EH (cell line): ENCODE measurements at regions not wholly inside any gene's neighbourhood (a gene's known extent, or its start where the extent isn't known, plus 50 kb on each side); places are given as distances from the start of the nearest gene placed in this dataset.

ENCODE experiments used
- DNase-seq: peaks from one replicate; pipeline ENCODE4 v3.0.0-alpha.2; 2015; ENCODE audit warnings: low read depth

DNA sequence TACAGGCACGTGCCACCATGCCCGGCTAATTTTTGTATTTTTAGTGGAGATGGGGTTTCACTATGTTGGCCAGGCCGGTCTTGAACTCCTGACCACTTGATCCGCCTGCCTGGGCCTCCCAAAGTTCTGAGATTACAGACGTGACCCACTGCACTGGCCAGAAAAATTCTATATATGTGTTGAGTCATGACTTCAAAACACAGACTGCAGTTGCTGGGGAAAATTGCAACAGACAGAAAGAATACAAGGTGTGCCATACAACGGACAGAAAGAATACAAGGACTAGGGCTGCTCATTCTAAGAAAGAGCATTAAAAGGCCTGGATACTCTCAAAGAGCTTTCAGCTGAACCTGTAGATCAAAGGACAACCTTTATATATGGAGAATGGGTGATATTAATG is 109.6 kb upstream of the ACSL4 start:
- DNase-seq, result no peak

- DNase-seq, result peak; percentile 13
Measured at GRCh38 chrX:109843963-109844751, 111.1 kb upstream of the ACSL4 start.

DNA sequence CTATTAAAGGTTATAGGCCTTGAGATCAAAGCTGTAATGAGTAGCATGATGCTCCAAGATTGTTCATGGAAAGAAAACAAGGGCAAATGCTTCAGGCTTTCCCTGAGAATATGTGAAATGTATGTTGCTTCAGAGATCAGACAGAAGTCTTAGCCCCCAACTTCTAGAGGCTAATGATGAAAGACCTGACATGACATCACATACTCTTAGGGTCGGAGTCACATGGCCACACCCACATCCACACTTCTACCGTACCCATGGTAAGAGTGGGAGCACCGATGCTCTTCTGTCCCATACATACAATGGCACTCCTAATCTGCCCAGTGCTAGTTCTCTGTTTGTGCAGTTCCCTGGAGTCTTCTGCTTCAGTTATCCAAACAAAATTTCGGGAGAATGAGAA is 111.9 kb upstream of the ACSL4 start:
- DNase-seq, result no peak

DNA sequence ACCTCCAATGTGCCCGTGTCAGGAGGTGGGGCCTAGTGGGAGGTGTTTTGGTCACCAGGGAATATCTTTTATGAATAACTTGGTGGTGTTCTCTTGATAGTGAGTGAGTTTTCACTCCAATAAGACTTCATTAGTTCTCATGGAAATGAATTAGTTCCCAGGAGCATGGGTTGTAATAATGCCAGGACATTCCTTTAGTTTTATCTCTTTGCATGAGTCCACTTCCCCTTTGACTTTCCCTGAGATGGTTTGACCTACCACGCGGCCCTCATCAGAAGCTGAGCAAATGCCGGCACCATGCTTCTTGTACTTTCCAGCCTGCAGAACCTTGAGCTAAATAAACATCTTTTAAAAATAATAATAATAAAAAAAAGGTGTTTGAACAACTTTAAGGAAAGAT is 112.9 kb upstream of the ACSL4 start:
- peak; percentile 33 for DNase-seq

DNA sequence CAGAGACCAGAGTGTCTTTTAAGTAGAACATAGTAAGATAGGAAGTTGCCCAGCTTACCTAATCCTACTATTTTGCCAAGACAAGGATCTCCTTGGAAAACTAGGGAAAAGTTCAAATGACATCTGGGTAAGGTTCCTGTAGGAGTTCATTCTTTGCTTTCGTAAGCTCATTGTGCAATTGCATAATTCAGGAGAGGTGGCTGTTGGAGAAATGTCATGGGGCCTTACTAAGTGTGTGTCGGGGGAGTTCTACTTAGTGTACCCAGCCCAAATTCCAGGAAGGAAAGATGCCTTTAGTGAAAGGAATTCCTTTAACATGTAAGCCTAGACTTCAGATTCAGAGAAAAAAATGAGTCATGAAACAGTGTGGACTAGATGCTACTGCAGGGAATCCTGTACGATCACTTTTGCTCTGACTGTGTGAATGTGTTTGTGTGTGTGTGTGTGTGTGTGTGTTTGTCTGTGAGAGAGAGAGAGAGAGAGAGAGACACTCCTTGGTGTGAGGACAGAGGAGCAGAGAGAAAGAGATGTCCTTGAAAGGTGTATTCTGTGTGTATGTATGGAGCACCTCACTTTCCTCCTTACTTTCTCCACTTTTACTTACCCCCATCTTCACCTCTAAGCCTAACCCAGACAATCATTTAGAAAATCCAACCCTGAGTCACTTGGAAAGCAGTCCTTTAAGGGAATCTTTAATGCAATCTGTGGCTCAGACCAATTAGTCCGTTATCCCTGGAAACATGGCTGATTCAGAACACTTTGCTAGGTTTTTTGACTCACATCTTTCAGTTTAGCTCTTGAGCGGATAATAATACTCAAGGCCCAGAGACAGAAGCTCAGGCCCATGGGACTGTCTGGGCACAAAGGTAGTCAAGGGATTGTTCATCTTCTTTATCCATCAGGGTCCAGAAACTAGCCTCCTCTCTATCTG is 114.5 kb upstream of the ACSL4 start:
- DNase-seq, result peak; percentile 91

DNA sequence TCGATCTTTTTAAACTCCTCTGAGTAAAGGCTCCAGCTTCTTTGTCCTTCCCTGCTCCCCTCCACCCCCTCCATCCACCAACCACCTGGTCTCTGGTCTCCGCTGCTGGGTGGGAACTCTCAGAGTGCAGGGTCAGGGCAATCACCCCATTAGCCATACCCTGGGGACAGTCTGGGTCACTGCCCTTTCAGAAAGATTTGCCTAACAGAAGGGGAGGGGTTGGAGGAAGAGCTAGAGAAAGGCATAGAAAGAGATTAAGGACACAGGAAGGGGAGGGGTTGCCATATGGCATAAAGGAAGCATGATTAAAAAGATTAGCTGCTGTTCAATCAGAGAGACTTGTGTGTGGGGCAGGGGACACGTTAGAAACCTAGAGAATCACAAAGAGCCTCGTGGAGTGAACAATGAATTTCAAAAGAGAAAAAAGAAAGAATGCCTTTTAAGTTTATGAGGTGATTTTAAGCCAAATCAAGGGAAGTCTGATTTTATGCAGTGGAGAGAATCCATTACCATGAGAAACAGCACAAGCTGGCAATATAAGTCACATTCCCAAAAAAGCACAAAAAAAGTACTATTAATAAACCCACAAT is 115.5 kb upstream of the ACSL4 start:
- peak; percentile 24 for DNase-seq

DNA sequence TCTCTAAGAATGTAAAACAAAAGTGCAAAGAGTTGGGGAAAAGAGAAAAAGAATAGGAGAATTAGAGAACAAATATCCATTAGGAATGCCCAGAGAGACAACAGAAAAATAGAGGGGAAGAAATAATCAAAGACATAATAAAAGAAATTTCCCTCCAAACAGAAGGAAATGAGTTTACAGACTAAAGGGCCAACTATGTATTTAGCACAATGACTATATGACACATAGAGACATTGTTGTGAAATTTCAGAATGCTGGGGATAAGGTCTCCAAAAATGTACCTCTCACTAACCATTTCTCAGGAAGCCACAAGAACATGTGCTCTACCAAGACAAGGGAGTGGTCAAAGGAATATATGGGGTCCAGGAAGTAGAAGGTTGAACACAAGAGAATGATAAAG is 121.0 kb upstream of the ACSL4 start:
- no peak for DNase-seq

DNA sequence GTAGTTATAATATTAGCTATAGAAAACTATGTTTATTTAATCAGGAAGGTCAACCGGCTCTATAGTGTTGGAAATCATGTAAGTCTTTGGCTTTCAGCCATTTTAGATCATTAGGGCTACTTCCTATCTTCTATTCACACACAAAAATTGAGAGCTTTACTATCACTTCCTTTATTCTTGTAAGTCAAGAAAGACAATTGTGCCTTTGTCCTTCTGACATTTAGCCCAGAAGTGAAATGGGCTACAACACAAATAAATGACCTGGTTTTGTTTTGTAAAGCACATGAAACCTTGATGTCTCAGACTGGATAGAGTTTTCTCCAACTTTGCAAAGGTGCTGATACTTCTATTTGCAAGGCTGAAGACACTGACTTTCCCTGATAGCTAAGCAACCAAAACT is 122.4 kb upstream of the ACSL4 start:
- no peak for DNase-seq

DNA sequence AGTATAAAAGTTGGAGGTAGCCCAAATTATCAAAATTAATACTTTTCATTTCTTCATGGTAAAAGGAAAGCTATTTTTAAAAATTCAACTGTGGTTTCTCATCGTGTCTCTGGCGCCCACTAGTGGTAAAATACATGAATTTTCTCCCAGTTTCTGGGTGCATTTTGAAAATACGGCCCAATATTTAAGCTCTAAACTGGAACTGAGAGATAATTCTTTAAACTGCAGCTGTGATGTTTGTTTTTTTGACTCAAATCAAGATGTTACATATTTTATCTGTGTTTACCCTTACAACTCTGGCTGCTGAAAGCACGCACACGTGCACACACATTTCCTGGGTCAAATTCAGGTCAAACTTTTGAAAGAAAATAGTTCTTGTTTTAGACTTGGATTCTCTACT is 123.9 kb upstream of the ACSL4 start:
- DNase-seq, result peak; percentile 34

- DNase-seq, result peak; percentile 41
Measured at GRCh38 chrX:109857584-109858228, 124.6 kb upstream of the ACSL4 start.

DNA sequence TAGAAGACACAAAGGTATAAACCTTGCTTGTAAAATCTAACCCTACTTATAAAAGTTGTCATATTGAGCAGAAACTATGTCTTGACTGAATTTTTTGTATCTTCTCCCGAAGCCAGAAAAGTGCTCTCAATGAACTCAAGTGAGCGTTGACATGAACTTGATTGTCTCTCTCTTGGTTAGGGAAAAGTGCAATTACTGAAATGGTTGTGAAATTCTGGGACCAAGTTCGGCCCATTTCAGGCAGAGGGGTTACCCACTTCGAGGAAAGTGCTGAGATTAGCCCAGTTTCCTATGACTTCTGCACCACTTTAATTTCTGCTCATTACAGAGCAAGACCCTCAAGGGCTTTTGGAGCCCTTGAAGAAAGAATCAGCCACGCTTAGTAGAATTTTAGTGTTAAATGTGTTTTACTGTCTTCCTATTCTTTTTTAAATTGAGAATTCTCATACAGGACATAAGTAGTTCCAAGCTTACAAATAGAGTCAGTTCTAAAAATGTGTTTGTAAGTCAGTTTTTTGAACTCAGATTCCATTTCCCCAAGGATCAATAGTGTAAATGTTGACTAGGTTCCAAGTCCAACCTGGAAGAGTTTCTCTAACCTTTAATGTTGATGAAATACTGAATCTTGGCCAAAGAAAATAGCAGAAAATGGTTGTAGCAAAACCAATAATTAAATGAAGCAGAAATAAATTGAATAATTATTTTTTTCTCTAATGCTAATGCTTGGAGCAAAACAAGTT is 125.7 kb upstream of the ACSL4 start:
- DNase-seq, result no peak

GRCh38 chrX:109859651-109860050 is 126.6 kb upstream of the ACSL4 start:
- no peak for DNase-seq

- DNase-seq, result peak; percentile 61
Measured at GRCh38 chrX:109862433-109862832, 129.4 kb upstream of the ACSL4 start.

- DNase-seq, result peak; percentile 58
Measured at GRCh38 chrX:109863811-109864210, 130.8 kb upstream of the ACSL4 start.

- no peak for DNase-seq
Measured at GRCh38 chrX:109871121-109871888, 131.6 kb upstream of the TMEM164 start.

GRCh38 chrX:109872021-109872732 is 130.7 kb upstream of the TMEM164 start:
- DNase-seq, result no peak

DNA sequence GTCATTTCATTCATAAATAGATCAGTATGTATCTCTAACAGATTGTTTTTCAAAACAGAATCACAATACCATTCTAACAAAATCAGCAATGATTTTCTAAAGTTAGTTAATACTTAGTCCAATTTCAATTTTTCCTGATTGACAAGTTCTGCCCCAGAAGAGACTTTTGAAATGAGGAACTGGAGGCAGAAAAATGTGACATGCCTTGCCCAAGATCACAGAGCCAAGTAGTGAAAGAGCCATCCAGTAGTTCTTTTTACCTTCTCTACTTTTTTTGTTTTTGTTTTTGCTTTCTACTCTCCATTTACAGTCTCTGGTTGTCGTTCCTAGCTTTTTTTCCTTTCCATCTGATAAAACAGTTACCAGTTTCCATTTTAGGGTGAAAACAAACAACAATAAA is 129.3 kb upstream of the TMEM164 start:
- DNase-seq, result no peak

DNA sequence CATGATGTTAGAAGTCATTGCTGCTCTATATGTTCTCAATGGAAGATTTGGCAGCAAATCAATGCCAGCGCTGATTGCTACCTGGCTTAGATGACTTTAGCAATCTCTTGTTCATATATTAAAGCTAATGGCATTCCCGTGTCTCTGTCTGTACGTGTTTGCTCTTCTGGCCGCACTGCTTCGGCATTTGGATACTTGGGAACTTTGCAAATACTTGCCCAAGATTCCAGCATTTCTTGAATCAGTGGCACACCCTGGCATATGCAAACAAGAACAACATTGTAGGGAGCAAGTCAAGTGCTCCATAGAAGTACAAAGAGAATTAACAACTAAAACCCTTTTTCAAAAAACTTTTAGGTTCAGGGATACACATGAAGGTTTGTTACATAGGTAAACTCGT is 128.9 kb upstream of the TMEM164 start:
- DNase-seq, result no peak

GRCh38 chrX:109874548-109874947 is 128.4 kb upstream of the TMEM164 start:
- no peak for DNase-seq

- no peak for DNase-seq
Measured at GRCh38 chrX:109875831-109876230, 127.1 kb upstream of the TMEM164 start.
